Neuron (in vitro differentiated cells): ENCODE measurements at regions not wholly inside any gene's neighbourhood (a gene's known extent, or its start where the extent isn't known, plus 50 kb on each side); places are given as distances from the start of the nearest gene placed in this dataset.

Experiments
- H2AFZ ChIP-seq: one replicate; pipeline ENCODE4 v1.6.1; 2013; ENCODE audit warnings: low read depth, mild to moderate bottlenecking, inconsistent platforms, low read length, moderate library complexity
- H3K27me3 ChIP-seq: one replicate; pipeline ENCODE4 v1.6.1; 2013; ENCODE audit warnings: low read length; ENCODE audit not compliant: insufficient read depth
- H3K36me3 ChIP-seq: one replicate; pipeline ENCODE4 v1.6.1; 2013; ENCODE audit warnings: low read length; ENCODE audit not compliant: insufficient read depth
- H3K4me1 ChIP-seq: one replicate; pipeline ENCODE4 v1.6.1; 2013; ENCODE audit warnings: low read length; ENCODE audit not compliant: insufficient read depth
- H3K4me3 ChIP-seq: 2 replicates; pipeline ENCODE4 v1.5.1; 2013; ENCODE audit warnings: mild to moderate bottlenecking, low read length, moderate library complexity
- H3K9me3 ChIP-seq: one replicate; pipeline ENCODE4 v1.6.1; 2013; ENCODE audit warnings: low read length

DNA sequence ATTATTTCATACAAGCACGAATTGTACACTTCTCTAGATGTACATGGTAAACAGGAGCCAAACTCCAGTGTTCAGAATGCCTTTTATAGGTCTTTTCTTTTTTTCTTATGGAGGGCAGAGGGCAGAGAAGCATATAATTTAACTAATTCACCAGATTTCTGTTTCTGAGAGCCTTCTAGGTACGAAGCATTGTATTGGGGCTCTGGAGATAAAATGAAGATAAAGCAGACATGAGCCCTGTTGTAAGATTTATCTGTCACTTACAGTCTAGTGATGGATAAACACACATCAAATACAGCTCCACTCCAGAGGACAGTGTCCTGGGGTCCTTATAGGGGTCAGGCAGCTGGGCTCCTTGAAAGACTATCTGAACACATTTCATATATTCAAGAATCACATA is 265.5 kb downstream of the SKAP2 start:
- peaks cover 11% of the 10 kb centered on the region for H3K27me3 ChIP-seq
- no peak overlapping the region for H3K4me3 ChIP-seq
- H3K9me3 ChIP-seq = no peaks in the 10 kb centered on the region
- H2AFZ ChIP-seq = no peak overlapping the region
- no peaks in the 10 kb centered on the region for H3K36me3 ChIP-seq
- peaks cover 7% of the 10 kb centered on the region for H3K4me1 ChIP-seq

DNA sequence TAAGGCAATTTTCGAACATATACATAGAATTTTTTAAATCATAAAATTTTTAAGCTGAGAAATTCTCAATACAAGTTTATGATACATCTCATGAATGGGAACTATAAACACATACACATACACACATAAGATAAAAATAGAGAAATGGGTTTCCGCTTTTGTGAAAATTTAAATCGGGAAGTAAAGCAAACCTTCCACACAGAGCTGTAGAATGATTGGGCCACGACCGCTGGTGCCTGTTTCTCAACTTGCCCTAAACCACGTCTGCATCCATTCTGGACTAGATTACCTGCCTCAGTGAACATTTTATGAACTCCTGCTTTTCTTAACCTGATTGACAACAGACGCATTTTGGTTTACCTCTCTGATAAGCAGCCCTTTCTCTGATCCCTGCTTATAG is 264.4 kb downstream of the SKAP2 start:
- H3K27me3 ChIP-seq = peaks cover 10% of the 10 kb centered on the region
- no peak overlapping the region for H3K4me3 ChIP-seq
- H2AFZ ChIP-seq = no peak overlapping the region
- H3K9me3 ChIP-seq = no peaks in the 10 kb centered on the region
- H3K4me1 ChIP-seq = peaks cover 7% of the 10 kb centered on the region
- H3K36me3 ChIP-seq = no peaks in the 10 kb centered on the region

DNA sequence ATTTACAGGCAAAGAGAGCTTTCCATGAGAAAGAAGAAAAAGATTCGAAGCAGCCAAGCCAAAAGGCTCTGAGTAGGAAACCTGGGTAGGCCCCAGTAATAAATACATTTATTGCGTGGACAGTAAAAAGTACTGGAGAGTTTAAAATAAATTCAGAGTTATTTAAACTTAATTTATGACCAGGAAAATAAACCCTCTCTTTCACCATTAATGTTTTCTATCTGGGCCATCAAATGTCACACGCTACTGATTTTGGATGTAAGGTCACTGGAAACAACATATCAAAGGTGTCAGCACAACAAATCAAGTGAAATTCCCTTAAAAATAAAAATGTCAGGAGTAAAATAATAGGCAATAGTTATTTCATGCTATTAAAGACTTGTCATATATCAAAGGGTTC is 264.0 kb downstream of the SKAP2 start:
- Histone ChIP-seq H3K27me3 (peaks cover 7% of the 10 kb centered on the region), H3K4me3 (no peak overlapping the region), H3K9me3 (no peaks in the 10 kb centered on the region), H2AFZ (no peak overlapping the region), H3K4me1 (peaks cover 7% of the 10 kb centered on the region), H3K36me3 (no peaks in the 10 kb centered on the region)

DNA sequence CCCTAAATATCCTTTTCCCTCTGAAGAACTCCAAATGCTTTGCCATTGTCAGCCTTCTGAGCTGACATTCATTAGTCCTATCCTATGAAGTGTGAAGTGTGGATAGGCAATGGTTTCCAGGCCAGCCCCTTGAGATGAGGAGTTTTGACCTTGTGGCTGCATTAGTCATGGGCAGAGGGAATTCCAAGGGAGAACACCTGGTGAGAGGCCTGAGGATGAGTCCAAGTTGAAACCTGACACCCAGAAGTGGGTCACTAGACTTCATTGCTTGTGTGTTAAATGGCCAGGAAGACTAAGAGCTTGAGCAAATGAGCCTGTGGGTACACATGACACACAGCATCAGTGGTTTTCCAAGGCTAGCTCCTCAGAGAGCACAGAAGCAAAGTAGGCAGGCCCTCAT is 260.8 kb downstream of the SKAP2 start:
- H3K4me1 ChIP-seq = no peaks in the 10 kb centered on the region
- no peak overlapping the region for H3K4me3 ChIP-seq
- H3K27me3 ChIP-seq = peaks cover 14% of the 10 kb centered on the region
- no peaks in the 10 kb centered on the region for H3K36me3 ChIP-seq
- no peak overlapping the region for H2AFZ ChIP-seq
- no peaks in the 10 kb centered on the region for H3K9me3 ChIP-seq

DNA sequence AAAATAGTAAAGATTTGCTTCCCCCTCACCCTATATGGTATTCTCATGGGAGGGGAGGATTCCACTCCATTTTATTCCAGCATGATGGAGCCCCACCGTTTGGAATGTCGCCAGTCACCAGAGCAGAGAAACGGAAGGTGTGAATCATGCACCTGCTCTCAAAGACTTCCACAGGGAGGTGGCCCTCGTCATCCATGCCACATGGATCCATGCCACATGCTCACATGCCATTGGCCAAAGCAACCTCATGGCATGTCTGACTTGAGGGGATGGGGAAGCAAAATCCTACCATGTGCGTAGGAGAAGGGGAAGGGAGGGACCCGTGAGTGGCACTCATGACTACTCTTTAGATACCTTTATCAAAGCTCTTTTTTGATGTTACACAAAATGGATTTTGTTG is 256.0 kb downstream of the SKAP2 start:
- Histone ChIP-seq H3K4me3 (no peak overlapping the region), H3K9me3 (no peaks in the 10 kb centered on the region), H2AFZ (no peak overlapping the region), H3K36me3 (no peaks in the 10 kb centered on the region), H3K27me3 (peaks cover 29% of the 10 kb centered on the region), H3K4me1 (no peaks in the 10 kb centered on the region)

DNA sequence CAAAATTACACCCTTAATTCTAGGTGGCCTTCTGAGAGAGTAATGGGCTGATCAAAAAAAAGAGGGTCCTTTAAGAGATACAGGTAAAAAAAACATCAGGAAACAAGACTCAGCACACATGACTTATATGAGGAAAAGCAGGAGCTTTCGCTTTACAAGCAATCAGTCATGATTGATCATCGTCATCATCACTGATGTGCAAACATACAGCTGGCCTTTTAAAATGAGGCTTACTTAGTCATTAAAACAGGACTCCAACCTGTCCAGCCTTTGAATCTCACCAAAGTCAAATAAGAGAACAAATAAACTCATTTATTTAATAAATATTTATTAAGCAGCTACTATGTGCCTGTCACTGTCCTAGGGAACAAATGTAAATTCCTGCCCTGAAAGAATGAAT is 255.3 kb downstream of the SKAP2 start:
- Histone ChIP-seq H3K4me3 (no peak overlapping the region), H2AFZ (no peak overlapping the region), H3K36me3 (no peaks in the 10 kb centered on the region), H3K9me3 (no peaks in the 10 kb centered on the region), H3K4me1 (no peaks in the 10 kb centered on the region), H3K27me3 (peaks cover 23% of the 10 kb centered on the region)

DNA sequence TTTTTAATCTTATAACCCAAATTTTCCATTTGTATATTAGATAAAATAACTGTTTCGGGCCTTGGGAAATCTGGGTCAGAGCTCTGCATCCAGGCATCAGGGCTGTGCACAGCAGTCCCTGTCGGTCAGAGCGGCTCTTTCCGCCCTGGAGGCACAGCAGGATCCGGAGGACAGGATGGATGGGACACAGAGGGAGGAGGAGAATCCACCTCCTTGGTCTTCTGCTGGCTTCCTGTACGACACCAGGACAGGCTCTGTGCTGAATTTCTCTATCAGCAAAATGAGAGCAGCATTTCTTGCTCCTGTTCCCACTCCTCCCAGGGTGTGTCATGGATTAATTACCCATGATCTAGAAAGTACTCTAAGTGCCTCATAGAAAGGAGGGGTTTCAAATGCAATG is 254.9 kb downstream of the SKAP2 start:
- Histone ChIP-seq H2AFZ (no peak overlapping the region), H3K4me1 (no peaks in the 10 kb centered on the region), H3K36me3 (no peaks in the 10 kb centered on the region), H3K4me3 (no peak overlapping the region), H3K27me3 (peaks cover 23% of the 10 kb centered on the region), H3K9me3 (no peaks in the 10 kb centered on the region)

DNA sequence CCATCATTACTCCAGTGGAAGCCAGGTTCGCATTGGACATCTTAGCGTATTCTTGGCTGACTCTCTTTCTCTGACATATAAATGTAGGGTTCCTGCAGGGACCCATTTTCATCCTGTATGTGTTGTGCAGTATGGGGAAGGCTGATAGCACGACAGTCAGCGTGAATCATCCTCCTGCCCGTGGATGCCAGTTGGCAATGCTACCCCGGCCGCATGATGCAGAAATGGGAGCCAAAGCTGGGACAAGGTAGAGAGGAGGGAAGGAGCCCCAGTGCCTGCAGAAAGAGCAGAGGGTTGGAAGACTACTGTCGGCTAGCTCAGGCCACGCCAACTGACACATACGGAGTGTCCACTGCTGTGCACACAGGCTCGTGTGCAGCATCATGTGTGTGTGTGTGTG is 251.6 kb downstream of the SKAP2 start:
- Histone ChIP-seq H3K4me3 (no peak overlapping the region), H3K36me3 (no peaks in the 10 kb centered on the region), H3K27me3 (peaks cover 21% of the 10 kb centered on the region), H2AFZ (no peak overlapping the region), H3K9me3 (no peaks in the 10 kb centered on the region), H3K4me1 (no peaks in the 10 kb centered on the region)

DNA sequence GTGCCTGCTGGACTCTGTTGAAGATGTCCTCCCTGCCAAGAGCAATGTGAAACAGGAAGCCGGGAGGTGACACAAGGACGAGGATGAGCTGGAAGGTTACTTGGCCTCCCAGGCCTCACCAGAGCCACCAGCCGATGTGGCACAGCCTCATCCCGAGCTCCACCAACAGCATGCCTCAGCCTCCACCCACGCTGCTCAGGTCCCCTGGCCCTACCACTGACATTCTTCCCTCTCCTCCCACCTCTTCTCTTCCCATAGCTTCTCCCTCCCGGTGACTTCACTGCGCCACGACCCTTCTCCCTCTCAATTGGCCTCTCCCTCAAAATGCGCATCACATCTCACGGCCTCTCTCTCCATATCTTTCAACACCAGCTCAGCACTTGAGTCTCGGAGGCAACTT is 249.9 kb downstream of the SKAP2 start:
- H3K27me3 ChIP-seq = peaks cover 18% of the 10 kb centered on the region
- no peaks in the 10 kb centered on the region for H3K36me3 ChIP-seq
- H2AFZ ChIP-seq = no peak overlapping the region
- H3K4me3 ChIP-seq = no peak overlapping the region
- no peaks in the 10 kb centered on the region for H3K9me3 ChIP-seq
- no peaks in the 10 kb centered on the region for H3K4me1 ChIP-seq

DNA sequence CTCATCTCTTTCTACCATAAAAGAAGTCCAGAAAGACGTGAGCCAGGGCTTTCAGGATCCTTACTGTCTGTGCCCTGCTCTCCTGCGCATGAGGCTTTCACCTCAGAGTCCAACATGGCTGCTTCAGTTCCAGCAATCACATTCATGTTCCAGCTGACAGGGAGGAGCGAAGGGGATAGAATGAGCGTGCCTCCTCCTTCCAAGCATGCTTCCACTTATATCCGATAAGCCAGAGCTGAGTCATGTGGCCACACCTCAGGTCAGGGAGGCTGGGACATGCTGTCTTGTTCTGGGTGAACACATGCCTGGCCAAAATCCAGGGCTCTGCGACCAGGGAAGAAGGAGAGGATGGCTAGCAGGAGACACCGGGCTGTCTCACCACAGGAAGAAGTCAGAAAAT is 248.2 kb downstream of the SKAP2 start:
- Histone ChIP-seq H3K27me3 (peaks cover 7% of the 10 kb centered on the region), H3K36me3 (no peaks in the 10 kb centered on the region), H2AFZ (no peak overlapping the region), H3K9me3 (no peaks in the 10 kb centered on the region), H3K4me3 (no peak overlapping the region), H3K4me1 (no peaks in the 10 kb centered on the region)

DNA sequence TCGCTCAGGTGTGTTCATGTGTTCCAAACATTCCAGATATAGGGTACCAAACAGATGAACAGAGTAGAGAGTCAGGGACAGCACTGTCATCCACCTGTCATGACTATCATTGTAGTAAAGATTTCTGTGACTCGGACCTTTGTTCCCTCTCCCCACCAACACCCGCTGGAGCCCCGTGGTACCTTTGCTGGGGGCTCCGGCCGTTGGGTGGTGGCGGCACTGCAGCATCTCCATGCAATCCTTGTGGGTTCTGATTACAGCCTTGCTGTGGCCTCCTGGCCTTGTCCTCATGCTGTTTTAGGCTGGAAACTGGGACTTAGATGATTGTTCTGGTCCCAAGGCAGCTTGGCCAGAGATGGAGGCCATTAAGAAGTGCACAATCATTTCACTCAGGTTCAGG is 247.3 kb downstream of the SKAP2 start:
- H3K36me3 ChIP-seq = no peaks in the 10 kb centered on the region
- H3K4me3 ChIP-seq = no peak overlapping the region
- H3K27me3 ChIP-seq = peaks cover 6% of the 10 kb centered on the region
- no peaks in the 10 kb centered on the region for H3K9me3 ChIP-seq
- H2AFZ ChIP-seq = no peak overlapping the region
- H3K4me1 ChIP-seq = no peaks in the 10 kb centered on the region
